H54 (cell line): ENCODE measurements at regions not wholly inside any gene's neighbourhood (a gene's known extent, or its start where the extent isn't known, plus 50 kb on each side); places are given as distances from the start of the nearest gene placed in this dataset.

Experiments used
- DNase-seq: peaks from one replicate; pipeline ENCODE4 v3.0.0; 2011; ENCODE audit warnings: low spot score, mixed read lengths; ENCODE audit not compliant: insufficient read length
- FAIRE-seq: peaks from 3 replicates; lab custom pipeline; 2011; peaks lifted over from hg19 to GRCh38; lab: Jason Lieb, UNC
- POLR2A ChIP-seq: IDR thresholded peaks from 2 replicates; pipeline ENCODE4 v1.6.1; 2011; ENCODE audit warnings: low read depth, mild to moderate bottlenecking, low read length

DNA sequence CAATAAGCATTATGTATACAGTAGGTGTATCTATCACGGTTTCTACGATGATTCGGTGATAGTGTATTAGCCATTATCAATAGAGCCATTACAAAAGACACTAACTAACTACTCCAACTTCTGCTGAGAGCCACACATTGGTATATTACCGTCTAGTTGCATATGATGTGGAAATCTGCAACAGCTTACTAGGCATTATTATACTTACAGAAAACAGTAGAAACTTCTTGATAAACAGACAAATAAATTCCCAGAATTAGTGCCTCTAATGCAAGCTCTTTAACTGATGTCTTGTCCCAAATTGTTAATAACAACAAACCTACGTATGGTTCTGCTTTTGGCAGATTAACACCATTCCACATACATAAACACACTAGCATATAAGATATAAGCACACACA, 1923.0 kb upstream of the PIK3C3 start:
- DNase-seq (no peak), FAIRE-seq (no peak)
- TF ChIP-seq POLR2A: no peak

DNA sequence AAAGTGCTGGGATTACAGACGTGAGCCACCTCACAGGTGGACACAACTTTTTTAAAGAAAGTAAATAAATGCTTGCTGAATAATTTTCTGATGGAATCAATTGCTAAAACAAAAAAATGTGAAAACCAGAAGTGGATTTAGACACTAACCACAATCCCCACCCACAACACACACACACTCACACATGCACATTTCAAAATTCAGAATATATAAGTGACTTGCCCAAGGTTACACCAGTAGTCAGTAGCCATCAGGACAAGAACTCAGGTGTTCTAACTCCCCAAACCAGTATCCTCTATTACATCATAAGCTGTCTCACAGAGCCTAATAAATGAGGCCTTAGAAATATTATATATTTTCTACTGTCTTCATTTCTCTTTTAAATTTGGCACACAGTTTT, 1923.6 kb upstream of the PIK3C3 start:
- FAIRE-seq: no peak
- no peak for TF ChIP-seq POLR2A

DNA sequence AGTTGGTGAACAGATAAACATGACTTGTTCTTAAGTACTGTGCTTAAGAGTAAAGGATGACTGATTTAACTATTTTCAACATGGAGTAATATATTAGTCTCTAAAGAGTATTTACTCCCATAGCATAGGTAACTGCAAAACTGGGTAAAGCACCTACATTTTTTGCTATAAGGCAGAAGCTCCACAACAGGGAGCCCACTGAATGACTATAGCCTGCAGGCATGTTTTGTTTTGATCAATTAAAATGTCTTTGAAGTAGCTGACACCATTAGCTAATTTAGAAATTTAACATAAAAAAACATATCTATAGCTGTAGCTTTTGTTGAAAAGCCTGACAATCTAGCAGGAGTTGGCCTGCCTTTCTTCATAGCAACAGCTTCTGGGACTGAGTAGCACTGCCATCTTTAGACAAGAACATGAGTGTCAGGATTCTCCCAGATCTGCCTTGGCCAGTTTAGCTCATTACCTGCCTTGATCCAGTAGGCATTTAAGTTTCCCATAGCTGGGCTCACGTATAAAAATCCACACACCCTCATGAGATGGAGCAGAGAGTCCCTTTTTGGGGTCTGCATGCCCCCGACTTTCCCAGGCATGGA, 1935.1 kb upstream of the PIK3C3 start:
- TF ChIP-seq POLR2A: no peak
- DNase-seq (no peak), FAIRE-seq (no peak)

More for the DNA sequence above, 1923.6 kb upstream of the PIK3C3 start:
- DNase-seq: no peak

DNA sequence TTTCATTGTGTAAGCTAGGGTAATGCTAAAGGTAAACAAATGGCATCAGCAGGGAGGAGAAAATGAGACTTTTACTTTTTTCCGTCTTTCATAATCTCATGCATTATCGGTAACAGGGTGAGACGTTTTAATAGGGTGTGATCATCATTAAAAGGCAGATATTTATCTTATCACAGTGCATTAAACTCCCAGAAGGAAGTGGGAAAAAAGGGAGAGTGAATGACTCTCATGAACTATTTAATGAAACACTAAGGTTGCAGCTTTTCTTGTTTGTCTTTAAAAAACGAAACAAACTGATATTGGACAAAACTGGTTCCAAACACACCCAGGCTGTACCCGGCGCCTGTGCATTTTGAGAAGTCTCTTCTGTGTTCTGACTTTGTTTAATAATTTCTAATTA, 1936.8 kb upstream of the PIK3C3 start:
- DNase-seq: no peak
- TF ChIP-seq POLR2A: no peak
- FAIRE-seq: no peak

DNA sequence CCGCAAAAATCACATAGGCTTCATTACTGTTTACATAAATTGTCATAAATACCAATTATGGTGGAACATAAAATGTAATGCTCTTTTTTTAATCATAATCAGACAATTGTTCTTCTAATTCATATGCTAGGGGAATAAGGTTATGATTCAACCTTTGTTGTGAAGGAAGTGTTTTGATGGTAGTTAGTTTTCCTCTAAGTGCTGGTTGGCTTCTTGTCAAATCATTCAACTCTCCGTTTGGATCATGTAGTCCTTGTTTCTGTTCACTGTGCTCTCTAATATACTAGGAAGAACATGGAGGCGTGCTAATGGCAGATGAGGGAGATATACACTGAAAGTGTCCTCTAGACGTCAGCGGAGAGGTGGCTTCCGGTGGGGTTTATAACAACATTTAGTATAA, 1938.0 kb upstream of the PIK3C3 start:
- DNase-seq (no peak), FAIRE-seq (no peak)
- TF ChIP-seq POLR2A: no peak

DNA sequence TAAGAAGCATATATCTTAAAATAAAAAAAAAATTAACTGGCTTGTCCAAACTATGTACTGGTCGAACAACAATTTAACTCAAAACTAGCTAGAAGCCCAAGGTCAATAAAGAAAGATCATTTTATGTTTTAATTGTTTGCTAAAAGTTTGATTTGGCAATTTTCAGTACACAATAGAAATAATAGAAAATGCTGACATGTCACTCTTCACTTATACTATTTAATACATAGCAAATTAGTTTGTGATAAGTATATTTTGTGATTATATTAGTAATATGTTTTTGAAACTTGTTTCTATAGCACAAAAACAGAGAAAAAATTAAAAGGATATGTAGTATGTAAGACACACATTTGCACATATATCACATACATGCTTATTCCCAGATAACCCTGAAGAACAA, 1938.6 kb upstream of the PIK3C3 start:
- FAIRE-seq: no peak
- DNase-seq: no peak
- no peak for TF ChIP-seq POLR2A

DNA sequence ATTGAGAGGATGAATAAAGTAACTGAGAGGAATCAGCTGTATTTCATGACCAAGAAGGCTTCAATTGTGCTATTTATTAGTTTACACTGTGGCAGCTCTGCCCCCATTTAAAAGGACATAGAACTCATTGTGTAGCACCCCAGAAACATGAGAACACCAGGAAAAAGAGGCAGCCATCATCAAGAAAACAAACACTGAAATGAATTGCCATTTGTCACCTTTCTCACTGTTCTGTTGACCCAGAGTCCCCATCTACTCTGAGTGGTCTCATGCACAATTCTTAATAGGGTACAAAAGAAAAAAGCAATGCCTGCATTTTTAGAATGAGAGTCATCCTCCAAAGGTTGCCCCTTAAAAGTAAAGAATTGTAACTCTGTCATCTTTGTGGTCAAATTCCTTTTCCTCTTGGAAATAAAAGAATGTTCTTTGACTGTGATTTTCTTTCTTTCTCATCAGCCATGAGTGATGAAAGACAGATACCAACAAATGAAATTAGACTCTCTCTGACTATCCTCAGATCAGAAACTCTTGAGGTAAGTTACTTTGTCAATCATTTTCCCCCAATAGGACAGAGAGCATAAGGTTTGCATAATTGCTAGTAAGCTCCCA, 1941.9 kb upstream of the PIK3C3 start:
- DNase-seq (no peak), FAIRE-seq (no peak)
- TF ChIP-seq POLR2A: no peak

DNA sequence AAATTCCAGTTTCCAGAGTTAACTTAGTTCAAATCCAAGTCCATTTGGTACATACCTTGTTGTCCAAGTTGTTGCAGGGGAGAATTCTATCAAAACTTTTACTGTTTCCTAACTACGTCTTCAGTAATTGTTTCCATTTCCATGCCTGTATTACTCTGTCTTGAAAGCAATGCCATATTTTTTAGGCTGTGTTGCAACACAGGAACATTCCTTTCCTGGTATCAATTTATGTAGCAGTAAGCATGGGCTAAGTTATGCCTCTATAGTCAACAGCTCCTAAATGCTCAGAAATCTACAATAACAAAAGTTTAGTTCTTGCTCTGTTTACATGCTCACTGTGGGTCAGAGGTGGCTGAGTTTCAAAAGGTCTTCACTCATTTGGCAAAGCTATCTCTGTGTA, 1943.8 kb upstream of the PIK3C3 start:
- no peak for FAIRE-seq
- no peak for DNase-seq
- TF ChIP-seq POLR2A: no peak

DNA sequence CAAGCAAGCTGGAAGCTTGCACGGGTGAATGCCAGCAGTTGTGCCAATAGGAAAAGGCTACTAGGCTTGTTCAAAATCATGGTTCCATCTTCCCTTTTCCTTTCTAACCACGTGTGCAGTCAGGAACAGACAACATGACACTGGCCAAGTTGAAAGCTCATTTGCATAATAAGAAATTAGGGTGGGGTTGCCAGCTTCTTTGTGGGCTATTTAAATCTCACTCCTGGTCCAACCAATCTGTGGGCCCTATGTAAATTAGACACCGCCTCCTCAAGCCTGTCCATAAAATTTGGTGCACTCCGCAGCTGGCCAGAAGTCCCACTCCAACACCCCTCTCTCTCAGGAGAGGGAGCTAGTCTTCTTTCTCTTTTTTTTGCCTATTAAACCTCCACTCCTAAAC, 1948.4 kb upstream of the PIK3C3 start:
- no peak for DNase-seq

DNA sequence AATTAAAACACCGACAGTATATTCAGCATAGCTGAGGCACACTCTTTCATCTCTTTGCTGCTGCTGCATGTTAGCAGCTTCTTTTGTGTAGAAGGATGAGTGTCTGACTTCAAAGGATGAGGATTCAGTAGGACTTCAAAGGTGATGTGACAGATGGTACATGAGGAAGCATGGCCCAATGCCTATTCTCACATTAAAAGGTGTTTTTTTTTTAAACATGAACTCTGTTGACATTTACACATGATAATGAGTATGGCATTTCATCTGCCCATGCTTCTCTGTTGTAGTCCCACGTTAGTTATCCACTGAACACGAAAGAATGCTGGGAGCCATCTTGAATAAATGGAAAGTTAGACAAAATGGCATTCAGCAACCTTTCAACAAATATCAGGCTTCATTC, 1950.8 kb upstream of the PIK3C3 start:
- DNase-seq (no peak), FAIRE-seq (no peak)
- TF ChIP-seq POLR2A: no peak

More for the DNA sequence above, 1948.4 kb upstream of the PIK3C3 start:
- no peak for FAIRE-seq
- no peak for TF ChIP-seq POLR2A

DNA sequence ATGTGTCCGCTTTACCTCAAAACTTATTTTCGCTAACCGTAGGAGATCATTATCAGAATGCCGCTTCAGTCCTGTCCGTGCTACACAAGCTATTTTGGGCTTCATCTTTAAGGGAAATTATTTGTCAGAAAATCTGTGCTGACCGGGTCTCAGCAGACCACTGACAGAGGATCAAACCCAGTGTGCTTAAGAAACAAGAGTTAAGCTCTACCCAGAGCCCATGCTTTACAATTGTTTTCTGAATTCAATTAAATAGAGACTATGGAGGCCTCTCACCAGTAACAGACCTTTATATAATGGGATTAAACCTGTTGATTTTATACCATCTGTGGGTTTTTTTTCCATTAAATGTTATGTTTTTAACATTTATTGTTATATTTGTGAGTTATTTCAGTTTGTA, 1956.7 kb upstream of the PIK3C3 start:
- FAIRE-seq (no peak), DNase-seq (no peak)
- no peak for TF ChIP-seq POLR2A

DNA sequence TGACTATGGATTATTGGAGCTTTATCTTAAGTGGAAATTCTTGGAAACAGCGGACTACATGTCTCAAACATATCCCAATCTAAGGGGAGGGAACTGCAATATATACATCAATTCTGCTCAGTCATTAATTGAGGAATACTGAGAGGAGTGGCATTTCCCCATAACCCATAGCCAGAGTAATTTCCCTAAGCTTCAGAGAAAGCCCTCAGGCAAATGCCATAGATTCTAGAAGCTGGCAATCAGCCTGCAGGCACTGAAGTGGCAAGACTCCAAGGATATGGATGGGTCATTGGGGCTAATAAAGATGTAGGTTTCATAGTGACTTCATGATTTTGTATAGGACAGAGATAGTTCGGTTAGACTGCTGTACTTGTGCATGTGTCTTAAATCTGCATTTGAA, 1960.5 kb upstream of the PIK3C3 start:
- TF ChIP-seq POLR2A: no peak

DNA sequence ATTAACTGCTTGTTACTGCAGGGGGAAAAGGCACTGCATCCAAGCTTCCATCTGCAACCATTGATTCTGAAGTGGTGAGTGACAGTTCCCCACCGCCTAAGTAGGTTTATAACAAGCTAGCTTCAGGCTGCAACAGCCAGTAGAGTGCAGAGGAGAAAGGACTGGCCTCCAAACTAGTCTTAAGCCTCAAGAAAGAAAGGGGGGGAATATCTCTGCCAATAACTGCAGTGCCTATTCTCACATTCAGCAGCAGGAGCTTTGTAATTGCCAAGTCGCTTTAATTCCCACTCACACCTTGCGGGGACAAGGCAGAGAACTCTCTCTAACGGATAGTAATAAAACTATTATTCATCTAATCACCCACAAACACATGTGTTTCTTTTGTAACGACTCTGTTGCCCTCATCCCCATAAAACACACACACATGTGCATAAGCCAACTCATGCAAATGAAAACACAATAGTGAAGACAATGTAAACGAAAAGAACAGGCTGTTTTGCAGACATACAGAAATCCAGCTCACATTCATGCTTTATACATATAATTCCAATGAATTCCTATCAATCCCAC, 1963.3 kb upstream of the PIK3C3 start:
- TF ChIP-seq POLR2A: no peak
- FAIRE-seq: no peak

More for the DNA sequence above, 1960.5 kb upstream of the PIK3C3 start:
- no peak for FAIRE-seq
- no peak for DNase-seq

DNA sequence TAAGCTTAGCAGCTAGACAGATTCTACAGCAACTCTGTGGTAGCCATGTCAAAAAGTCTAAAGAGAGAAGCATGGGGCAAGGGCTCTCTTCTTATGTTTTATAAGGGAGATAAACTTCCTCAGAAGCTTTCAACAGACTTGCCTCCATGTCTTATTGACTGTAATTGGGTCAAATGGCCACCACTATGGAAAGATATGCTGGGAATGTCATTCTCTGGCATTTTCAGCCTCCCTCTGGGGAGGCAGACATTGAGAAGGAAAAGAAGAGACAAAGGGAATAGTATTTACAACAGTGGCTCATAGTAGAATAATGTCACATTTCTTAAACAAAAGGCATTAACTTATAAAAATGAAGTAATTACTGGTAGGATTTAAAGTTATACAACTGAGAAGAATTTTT, 1964.5 kb upstream of the PIK3C3 start:
- DNase-seq: no peak
- TF ChIP-seq POLR2A: no peak
- FAIRE-seq: no peak

More for the DNA sequence above, 1963.3 kb upstream of the PIK3C3 start:
- no peak for DNase-seq

DNA sequence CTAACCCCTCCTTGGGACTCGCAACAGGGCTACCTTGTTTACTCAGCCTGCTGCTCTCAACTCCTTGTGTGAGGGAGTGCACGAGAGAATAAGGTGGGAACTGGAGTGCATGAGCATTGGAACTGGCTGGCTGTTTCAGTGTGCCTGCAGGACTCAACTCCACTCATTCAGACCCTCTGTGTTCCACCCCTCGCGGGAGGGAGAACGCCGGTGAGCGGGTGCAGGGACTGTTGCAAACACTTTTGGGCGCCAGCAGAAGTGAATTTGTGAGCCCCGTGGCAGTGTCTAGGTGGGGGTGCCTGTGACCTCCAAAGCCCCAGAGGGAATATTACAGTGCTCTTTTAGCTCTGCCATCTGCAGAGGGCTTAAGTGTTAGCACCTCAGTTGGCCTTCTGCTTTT, 1978.3 kb upstream of the PIK3C3 start:
- TF ChIP-seq POLR2A: no peak
- FAIRE-seq (no peak), DNase-seq (no peak)
